ENCODE measurements at regions not wholly inside any gene's neighbourhood (a gene's known extent, or its start where the extent isn't known, plus 50 kb on each side); places are given as distances from the start of the nearest gene placed in this dataset.

GRCh38 chr4:18404642-18405041 lies 383.1 kb upstream of the LCORL start:
- H3K9ac ChIP-seq (ENCODE audit: insufficient read depth, low read depth, low read length): no peak overlapping the region
- H3K79me2 ChIP-seq (ENCODE audit: insufficient read depth, low read length): no peaks in the 10 kb centered on the region
- no peaks in the 10 kb centered on the region for H3K9me3 ChIP-seq (ENCODE audit: low read length)
- CTCF ChIA-PET (ENCODE audit: low intra/inter-chr PET ratio, low total read pairs): no interaction called here
- FAIRE-seq: no peak
- no peak overlapping the region for H3K4me3 ChIP-seq (replicated peaks in 1 of 3; ENCODE audit: insufficient read depth in 1 of 3, low read depth in 2 of 3, low read length in 3 of 3)
- no peaks in the 10 kb centered on the region for H3K36me3 ChIP-seq (replicated peaks in 1 of 2; ENCODE audit: control insufficient read depth in 1 of 2, insufficient read depth in 2 of 2, low read length in 2 of 2)
- H2AFZ ChIP-seq (ENCODE audit: low read length): no peak overlapping the region
- H3K4me2 ChIP-seq (ENCODE audit: low read depth, low read length): no peak overlapping the region
- in situ Hi-C loops (cut with HindIII; ENCODE audit: extremely low pct_ligation_motif_present, low pct_unique_long_range_greater_than_20kb) (no loop called here), intact Hi-C loops (cut with micrococcal nuclease; ENCODE audit: unreplicated experiment) (no loop called here)
- no peaks in the 10 kb centered on the region; a peak in 1 of 5 replicates for H3K27me3 ChIP-seq (ENCODE audit: control insufficient read depth in 1 of 2, insufficient read depth in 2 of 2, low read length in 2 of 2)
- POLR2A ChIA-PET: no interaction called here
- H3K4me1 ChIP-seq (ENCODE audit: insufficient read depth, low read length): no peaks in the 10 kb centered on the region
- no peak overlapping the region for H3K27ac ChIP-seq (ENCODE audit: extremely low read length, insufficient read depth, low read length)
- no peak for DNase-seq (ENCODE audit: low spot score)
- no peak for ATAC-seq
- BruUV-seq (replicated peaks): no TSS peak
- 4% methylated on average over 2 of the region's 2 CpGs for WGBS (ENCODE audit: low lambda C conversion rate)
- no peaks in the 10 kb centered on the region for H4K20me1 ChIP-seq (ENCODE audit: insufficient read depth, low read length)
- TF ChIP-seq, protein P1, sequence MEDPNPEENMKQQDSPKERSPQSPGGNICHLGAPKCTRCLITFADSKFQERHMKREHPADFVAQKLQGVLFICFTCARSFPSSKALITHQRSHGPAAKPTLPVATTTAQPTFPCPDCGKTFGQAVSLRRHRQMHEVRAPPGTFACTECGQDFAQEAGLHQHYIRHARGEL (CRISPR knock-in tag; IDR thresholded peaks at IDR 0.05): no peak
- TF ChIP-seq SRY (CRISPR knock-in tag; IDR thresholded peaks at IDR 0.05) (no peak), NR0B2 (CRISPR knock-in tag; IDR thresholded peaks at IDR 0.05) (no peak), HNRNPK (IDR thresholded peaks at IDR 0.05; ENCODE audit: low read depth, low read length, poor library complexity, severe bottlenecking) (no peak), NR2F1 (CRISPR knock-in tag; IDR thresholded peaks at IDR 0.05) (no peak), CEBPZ (IDR thresholded peaks at IDR 0.05; ENCODE audit: low read length) (no peak), ZBTB43 (CRISPR knock-in tag; conservative IDR thresholded peaks at IDR 0.05) (no peak), ZBTB10 (CRISPR knock-in tag; IDR thresholded peaks at IDR 0.05; ENCODE audit: borderline replicate concordance) (no peak), SMAD1 (CRISPR knock-in tag; IDR thresholded peaks at IDR 0.05; ENCODE audit: borderline replicate concordance, low read depth) (no peak), IKZF1 (IDR thresholded peaks at IDR 0.05) (no peak), SSRP1 (CRISPR knock-in tag; IDR thresholded peaks at IDR 0.05) (no peak), ZFP36L2 (CRISPR knock-in tag; IDR thresholded peaks at IDR 0.05) (no peak), HOXA7 (CRISPR knock-in tag; IDR thresholded peaks at IDR 0.05) (no peak), ZNF34 (CRISPR knock-in tag; IDR thresholded peaks at IDR 0.05; ENCODE audit: borderline replicate concordance) (no peak)
- TF ChIP-seq, protein P2, sequence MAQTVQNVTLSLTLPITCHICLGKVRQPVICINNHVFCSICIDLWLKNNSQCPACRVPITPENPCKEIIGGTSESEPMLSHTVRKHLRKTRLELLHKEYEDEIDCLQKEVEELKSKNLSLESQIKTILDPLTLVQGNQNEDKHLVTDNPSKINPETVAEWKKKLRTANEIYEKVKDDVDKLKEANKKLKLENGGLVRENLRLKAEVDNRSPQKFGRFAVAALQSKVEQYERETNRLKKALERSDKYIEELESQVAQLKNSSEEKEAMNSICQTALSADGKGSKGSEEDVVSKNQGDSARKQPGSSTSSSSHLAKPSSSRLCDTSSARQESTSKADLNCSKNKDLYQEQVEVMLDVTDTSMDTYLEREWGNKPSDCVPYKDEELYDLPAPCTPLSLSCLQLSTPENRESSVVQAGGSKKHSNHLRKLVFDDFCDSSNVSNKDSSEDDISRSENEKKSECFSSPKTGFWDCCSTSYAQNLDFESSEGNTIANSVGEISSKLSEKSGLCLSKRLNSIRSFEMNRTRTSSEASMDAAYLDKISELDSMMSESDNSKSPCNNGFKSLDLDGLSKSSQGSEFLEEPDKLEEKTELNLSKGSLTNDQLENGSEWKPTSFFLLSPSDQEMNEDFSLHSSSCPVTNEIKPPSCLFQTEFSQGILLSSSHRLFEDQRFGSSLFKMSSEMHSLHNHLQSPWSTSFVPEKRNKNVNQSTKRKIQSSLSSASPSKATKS (CRISPR knock-in tag; IDR thresholded peaks at IDR 0.05): no peak

Measured in HepG2 (cell line).